ENCODE measurements at regions not wholly inside any gene's neighbourhood (a gene's known extent, or its start where the extent isn't known, plus 50 kb on each side); places are given as distances from the start of the nearest gene placed in this dataset.

DNA sequence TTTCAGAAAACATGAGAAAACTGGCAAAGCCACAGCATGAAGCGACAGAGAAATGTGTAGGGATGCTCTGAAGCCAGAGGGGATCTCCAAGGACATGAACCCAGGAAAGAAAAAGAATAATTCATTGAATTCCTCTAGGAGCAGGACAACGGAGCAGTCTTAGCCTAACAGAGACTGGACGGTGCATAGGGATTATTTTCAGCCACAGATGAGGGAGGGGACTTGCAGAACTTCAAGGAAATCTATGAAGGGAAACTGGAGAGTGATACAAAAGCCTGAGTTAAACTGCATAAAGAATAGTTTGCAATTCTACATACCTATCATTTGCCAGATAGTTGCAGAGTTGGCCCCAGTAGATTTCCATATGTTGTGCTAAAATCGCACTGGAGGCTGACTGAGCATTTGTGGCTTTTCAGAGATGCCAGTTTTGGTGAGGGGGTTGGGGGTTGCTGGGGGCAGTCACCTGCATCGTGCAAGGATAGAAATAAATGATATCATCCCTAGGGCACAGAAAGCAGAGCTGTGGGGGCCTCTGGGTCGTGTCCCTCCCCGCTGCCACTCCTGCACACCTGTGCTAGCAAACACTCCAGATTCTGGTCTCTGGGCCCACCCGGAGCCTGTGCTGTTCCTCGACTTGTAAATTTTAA lies 443.2 kb upstream of the JARID2 start:
- TF ChIP-seq POLR2A (IDR thresholded peaks at IDR 0.05; ENCODE audit: low read depth) (no peak), EP300 (IDR thresholded peaks at IDR 0.05) (no peak), POLR2AphosphoS5 (IDR thresholded peaks at IDR 0.05) (no peak)
- TF ChIP-seq, protein P1, sequence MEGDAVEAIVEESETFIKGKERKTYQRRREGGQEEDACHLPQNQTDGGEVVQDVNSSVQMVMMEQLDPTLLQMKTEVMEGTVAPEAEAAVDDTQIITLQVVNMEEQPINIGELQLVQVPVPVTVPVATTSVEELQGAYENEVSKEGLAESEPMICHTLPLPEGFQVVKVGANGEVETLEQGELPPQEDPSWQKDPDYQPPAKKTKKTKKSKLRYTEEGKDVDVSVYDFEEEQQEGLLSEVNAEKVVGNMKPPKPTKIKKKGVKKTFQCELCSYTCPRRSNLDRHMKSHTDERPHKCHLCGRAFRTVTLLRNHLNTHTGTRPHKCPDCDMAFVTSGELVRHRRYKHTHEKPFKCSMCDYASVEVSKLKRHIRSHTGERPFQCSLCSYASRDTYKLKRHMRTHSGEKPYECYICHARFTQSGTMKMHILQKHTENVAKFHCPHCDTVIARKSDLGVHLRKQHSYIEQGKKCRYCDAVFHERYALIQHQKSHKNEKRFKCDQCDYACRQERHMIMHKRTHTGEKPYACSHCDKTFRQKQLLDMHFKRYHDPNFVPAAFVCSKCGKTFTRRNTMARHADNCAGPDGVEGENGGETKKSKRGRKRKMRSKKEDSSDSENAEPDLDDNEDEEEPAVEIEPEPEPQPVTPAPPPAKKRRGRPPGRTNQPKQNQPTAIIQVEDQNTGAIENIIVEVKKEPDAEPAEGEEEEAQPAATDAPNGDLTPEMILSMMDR (IDR thresholded peaks at IDR 0.05) = no peak
